ENCODE measurements at regions not wholly inside any gene's neighbourhood (a gene's known extent, or its start where the extent isn't known, plus 50 kb on each side); places are given as distances from the start of the nearest gene placed in this dataset.

DNA sequence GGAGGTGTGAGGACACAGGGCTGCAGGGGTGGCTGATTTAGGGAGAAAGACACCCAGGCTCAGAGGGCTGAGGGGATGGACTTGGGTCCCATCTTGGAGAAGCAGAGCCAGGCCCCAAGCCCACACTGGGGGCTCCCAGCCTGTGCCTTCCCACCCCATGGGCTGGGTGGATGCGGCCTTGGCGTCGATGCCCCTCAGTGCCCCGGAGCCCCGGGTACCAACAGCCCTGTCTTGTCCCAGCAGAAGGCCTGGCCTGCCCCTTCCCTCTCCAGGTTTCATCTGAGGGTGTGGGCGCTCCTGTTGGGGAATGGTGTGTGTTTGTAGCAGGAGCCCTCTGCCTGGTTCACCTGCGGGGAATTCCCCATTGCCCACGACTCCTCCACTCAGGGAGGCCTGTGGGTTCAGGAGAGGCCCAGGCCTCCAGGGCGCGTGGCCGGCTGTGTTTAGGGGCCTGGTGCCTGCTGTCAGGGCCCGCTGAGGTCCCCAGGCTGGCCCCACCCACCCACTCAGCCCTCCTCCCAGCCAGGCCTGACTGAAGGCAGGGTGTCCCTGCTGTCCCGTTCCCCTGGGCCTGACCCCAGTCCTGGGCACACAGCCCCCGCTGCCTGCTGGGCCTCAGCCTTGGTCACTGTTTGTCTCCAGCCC lies 51.1 kb upstream of the BEGAIN start:
- no peak for DNase-seq (ENCODE audit: extremely low read depth in 1 of 11, low read depth in 9 of 11, low spot score in 4 of 11)

DNA sequence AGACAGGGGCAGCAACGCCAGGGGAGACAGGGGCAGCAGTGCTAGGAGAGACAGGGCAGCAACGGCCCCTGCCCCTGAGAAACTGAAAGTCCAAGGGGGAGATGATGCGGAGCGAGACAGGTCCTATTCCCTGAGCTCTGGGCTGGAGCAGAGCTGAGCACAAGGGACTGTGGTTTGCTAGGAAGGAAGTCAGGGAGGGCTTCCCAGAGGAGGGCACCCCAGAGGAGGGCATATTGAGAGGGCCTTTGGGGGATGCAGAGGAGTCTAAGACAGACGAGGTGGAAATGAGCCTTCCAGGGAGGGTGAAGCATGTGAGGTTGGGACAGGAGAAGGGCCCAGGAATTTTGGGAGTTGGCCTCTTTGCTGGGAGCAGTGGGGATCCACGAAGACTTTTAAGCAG lies 52.1 kb upstream of the BEGAIN start:
- DNase-seq (ENCODE audit: extremely low read depth in 1 of 11, low read depth in 9 of 11, low spot score in 4 of 11) = no peak

DNA sequence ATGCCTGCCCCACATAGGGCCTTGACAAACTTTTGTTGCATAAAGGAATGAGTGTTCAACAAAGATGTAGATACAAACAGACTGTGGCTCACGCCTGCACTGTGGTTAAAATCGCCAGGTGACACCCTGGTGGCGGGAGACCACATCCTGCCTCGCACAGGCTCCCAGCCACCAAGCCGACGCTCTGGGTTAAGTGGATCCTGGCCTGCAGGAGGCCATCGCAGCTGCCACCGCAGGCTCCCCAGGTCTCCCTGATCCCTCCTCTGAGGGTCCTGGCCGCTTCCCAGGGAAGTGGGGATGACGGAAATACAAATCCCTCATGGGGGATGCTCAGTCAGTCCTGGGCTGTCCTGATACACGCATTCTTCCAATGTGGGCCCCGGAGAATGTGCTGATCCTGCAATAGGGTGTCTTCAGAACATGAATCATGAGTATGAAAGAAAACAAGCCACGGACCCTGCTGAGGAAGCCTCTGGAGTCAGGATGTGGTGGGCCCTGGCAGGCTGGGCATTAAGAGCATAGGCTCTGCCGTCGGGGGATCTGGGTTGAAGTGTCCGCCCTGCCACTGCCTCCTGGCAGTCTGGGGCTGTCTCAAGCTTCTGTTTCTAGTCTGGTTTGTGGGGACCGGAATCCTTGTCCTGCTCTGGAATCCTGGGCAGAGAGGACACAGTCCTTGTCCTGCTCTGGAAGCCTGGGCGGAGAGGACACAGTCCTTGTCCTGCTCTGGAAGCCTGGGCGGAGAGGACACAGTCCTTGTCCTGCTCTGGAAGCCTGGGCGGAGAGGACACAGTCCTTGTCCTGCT lies 53.5 kb upstream of the BEGAIN start:
- DNase-seq (ENCODE audit: extremely low read depth in 1 of 11, low read depth in 9 of 11, low spot score in 4 of 11) = no peak

DNA sequence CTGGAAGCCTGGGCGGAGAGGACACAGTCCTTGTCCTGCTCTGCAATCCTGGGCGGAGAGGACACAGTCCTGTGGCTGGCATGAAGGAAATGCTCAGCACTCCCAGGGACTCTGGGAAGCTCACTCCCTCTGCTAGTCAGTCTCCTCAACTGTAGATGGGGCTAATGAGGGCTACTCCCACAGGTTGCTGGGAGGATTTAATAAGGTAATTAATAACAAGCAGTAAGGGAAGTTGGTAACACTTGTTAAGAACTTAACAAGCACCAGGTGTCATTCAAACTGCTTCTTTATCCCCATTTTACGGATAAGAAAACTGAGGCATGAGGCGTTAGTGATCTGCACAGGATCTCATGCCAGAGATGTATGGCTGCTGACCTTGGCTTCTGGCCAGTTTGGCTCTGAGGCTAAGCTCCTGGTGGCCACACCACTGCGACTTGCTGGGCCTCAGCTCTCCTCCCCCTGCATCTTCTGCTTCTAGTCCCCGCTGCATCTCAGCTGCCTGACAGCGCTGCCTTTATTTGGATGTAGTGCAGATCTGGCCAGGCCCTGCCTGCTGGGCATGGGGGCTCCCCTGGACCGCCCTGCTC lies 54.1 kb upstream of the BEGAIN start:
- no peak for DNase-seq (ENCODE audit: extremely low read depth in 1 of 11, low read depth in 9 of 11, low spot score in 4 of 11)

- DNase-seq (ENCODE audit: extremely low read depth in 1 of 11, low read depth in 9 of 11, low spot score in 4 of 11) = no peak
These were observed 56.2 kb upstream of the BEGAIN start for GRCh38 chr14:100643426-100643825.

DNA sequence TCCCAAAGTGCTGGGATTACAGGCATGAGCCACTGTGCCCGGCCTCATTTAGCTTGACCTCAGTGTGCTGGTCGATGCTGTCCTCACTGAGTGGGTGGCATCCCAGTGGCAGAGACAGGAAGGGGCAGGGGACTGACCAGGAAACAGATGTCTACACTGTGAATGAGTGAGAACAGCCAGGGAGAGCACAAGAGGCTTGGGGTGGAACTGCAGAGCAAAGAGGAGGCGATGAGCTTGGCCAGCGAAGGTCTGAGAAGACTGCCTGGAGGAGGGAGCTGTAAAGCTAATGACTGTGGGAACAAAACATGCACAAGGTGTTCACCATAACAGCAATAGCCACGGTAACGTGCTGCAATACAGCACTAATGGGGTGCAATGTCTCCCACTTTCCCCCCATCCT lies 57.2 kb upstream of the BEGAIN start:
- no peak for DNase-seq (ENCODE audit: extremely low read depth in 1 of 11, low read depth in 9 of 11, low spot score in 4 of 11)

DNA sequence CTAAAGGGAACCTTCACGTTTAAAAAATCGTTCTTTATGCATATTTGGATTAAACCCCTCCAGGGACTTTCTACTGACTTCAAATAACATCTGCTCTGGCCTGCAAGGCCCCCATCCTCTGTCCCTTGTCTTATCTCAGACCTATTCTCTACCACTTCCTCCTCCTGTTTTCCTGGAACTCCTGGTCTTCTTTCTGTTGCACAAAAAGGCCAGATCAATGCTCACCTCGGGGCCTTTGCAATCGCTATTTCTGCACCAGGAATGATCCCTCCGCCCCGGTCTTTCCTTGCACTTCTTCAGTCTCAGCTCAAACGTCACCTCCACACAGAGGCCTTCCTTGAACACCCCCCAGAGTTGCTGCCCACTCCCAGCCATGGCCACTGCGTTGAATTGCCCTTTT lies 57.6 kb upstream of the BEGAIN start:
- no peak for DNase-seq (ENCODE audit: extremely low read depth in 1 of 11, low read depth in 9 of 11, low spot score in 4 of 11)

DNA sequence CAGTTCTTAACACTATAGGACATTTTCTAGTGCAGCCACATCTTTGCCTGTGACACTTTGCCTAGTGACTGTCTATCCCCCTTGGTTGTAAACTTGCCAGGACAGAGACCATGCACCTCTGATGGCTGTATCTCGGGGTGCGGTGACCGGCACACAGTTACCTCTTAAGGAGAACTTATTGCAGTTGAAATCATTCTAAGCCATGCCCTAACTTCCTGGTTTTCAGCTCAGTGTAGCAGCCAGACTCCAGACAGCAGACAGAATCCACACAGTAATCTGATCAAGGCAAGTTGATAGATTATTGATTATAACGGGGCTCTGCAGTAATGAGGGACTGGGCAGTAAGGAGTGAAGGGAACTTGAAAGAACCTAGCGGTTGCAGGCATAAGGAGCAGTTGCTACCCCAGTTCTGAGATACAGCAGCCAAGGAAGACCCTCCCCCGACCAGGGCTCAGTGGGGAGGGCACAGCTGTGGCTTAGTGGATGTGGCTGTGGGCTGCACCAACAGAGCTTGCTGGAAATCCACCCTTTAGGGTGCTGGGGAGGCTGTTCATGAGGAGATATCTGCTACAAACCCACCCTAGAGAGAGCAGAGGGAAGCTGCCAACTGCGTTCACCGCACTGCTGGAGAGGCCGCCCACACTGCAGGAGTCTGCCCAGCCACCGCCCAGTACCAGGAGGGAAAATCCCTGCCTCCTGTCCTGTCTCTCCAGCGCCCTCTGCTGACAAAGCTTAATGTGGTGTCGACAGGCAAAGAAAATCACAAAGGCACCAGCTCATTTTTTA lies 58.2 kb upstream of the BEGAIN start:
- peak in 8 of 11 donors; percentile 44 to 78 (median 60) for DNase-seq (ENCODE audit: extremely low read depth in 1 of 11, low read depth in 9 of 11, low spot score in 4 of 11)

- DNase-seq (ENCODE audit: extremely low read depth in 1 of 11, low read depth in 9 of 11, low spot score in 4 of 11) = no peak
These were observed 58.7 kb upstream of the BEGAIN start for GRCh38 chr14:100645982-100646314.

DNA sequence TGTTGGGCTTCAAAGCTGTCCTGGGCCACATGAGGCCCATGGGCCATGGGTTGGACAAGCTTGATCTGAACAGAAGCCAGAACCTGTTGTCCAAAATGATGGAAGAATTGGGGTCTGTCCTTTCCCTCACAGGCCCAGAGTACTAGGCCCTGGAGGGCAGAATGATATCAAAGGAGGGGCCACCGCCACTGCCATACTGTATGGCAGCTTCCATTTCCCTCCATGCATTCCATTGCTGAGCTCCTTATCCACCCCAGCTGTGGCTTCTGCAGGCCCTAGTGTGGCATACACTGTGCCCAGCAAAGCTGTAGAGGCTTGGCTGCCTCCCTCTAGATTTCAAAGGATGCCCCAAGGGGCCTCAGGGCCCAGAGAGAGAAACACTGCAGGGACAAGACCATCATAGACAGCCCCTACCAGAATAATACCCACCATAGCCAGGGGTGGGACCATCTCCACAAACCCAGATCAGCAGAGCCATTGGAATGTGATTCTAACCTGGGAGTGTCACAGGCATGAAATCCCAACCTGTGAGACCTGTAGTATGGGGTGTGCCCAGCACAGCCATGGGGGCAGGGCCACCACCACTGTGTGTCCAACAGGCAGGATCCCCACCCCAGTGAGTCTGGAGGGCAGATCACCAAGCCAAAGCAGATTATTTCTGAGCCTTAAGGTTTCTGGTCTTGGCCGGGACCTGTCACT lies 61.4 kb upstream of the BEGAIN start:
- no peak for DNase-seq (ENCODE audit: extremely low read depth in 1 of 11, low read depth in 9 of 11, low spot score in 4 of 11)

DNA sequence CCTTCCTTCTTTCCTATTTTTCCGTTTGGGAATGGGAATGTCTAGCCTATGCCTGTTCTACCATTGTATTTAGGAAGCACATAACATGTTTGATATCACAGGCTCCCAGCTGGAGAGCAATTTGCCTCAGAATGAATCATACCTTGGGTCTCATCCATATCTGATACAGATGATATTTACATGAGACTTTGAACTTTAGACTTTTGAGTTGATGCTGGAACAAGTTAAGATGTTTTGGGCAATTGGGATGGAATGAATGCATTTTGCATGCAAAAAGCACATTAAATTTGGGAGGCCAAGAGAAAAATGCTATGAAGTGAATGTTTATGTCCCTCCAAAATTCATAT lies 61.9 kb upstream of the BEGAIN start:
- DNase-seq (ENCODE audit: extremely low read depth in 1 of 11, low read depth in 9 of 11, low spot score in 4 of 11) = no peak

GRCh38 chr14:100651999-100652508 lies 64.8 kb upstream of the BEGAIN start:
- DNase-seq (ENCODE audit: extremely low read depth in 1 of 11, low read depth in 9 of 11, low spot score in 4 of 11) = no peak

DNA sequence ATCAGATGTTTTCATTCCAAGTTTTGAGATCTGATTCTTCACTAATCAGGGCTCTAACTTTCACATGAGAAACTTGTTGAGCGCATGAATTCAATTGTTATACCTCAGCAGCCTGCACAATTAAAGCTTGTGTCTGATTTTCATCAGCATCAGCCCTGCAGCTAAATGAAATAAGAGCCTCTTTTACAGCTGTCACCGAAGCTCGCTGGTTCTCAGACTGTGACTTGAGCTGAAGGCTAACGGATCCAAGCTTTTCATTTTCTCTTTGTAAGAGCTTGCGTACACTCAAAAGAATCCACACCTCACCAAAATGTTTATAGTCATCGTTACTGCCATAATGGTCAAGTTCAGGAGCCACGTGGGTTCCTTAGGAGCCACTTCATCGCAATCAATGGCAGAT lies 65.5 kb upstream of the BEGAIN start:
- DNase-seq (ENCODE audit: extremely low read depth in 1 of 11, low read depth in 9 of 11, low spot score in 4 of 11) = no peak

- no peak for DNase-seq (ENCODE audit: extremely low read depth in 1 of 11, low read depth in 9 of 11, low spot score in 4 of 11)
These were observed 66.2 kb upstream of the BEGAIN start for GRCh38 chr14:100653409-100653808.

DNA sequence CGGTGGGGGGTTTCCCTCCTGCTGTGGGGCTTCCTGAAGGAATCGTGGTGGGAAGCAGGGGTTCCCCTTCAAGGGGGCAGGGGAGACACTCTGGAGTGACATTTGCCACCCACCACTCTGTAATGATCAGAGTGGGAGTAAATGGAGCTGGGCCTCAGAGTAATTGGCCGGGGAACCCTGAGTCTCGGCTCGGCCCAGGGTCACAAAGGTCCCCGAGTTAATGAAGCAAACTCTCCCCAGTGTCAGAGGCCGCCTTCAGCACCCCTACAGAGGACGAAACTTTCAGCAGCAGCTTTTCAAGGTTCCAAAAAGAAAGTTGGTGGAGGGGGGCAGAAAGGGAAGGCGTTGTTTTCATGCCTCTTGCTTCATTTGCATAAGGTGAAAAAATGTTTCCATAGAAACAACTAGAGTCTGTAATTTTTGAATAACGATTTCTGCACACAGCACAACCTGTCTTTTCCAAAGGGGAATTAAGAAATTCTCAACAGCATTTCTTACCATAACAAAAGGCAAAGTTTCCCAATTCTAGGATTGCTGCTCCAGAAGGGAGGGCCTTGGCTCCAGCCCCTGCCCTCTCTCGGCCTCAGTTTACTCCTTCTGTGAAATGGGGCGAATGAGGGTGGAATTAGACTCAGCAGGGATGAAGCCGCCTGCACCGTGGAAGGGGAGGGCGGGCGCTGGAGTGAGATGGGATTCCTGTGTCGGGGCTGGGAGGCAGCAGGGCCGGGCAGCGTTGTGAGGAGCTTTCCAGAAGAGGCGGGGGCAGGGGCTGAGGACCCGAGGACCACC lies 67.0 kb upstream of the BEGAIN start:
- no peak for DNase-seq (ENCODE audit: extremely low read depth in 1 of 11, low read depth in 9 of 11, low spot score in 4 of 11)

GRCh38 chr14:100654814-100655740 lies 67.9 kb upstream of the BEGAIN start:
- no peak for DNase-seq (ENCODE audit: extremely low read depth in 1 of 11, low read depth in 9 of 11, low spot score in 4 of 11)

DNA sequence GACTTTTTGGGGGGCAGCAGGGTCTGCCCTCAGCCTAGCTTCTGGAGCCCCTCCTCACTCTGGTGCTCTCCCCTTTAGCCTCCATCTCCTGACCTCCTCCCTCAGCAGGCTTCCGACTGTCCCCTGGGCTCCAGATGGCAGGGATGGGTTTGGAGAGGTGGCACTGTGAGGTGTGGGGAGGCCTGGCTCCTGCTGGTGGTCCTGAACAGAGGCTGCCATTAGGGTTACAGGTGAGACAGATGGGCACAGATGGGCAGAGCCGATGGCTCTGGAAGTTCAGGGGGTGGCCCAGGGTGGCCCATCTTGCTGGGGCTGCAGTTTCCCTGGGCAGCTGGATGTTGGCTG lies 68.5 kb upstream of the BEGAIN start:
- DNase-seq (ENCODE audit: extremely low read depth in 1 of 11, low read depth in 9 of 11, low spot score in 4 of 11) = no peak

- no peak for DNase-seq (ENCODE audit: extremely low read depth in 1 of 11, low read depth in 9 of 11, low spot score in 4 of 11)
These were observed 69.7 kb upstream of the DLK1 start for GRCh38 chr14:100656996-100657395.
